Cardiac fibroblast (primary cell): ENCODE measurements at regions not wholly inside any gene's neighbourhood (a gene's known extent, or its start where the extent isn't known, plus 50 kb on each side); places are given as distances from the start of the nearest gene placed in this dataset.

Source experiments
- DNase-seq, 2 donors: peaks; one replicate each; pipeline versions ENCODE4 v3.0.0 to v3.0.0-alpha.2; 2010; ENCODE audit warnings: low read depth in 2 of 2
- H3K4me3 ChIP-seq, 2 donors: replicated peaks in 1 of 2; 1 replicate in 1 of 2; 2 replicates in 1 of 2; pipeline ENCODE4 v1.5.1; 2011; ENCODE audit warnings: low read depth in 2 of 2, low read length in 2 of 2, mild to moderate bottlenecking in 2 of 2, moderate library complexity in 1 of 2
- CTCF ChIP-seq: IDR thresholded peaks from one replicate; pipeline ENCODE4 v1.5.1; 2011; ENCODE audit warnings: low read depth, mild to moderate bottlenecking, low read length, inconsistent platforms

GRCh38 chr1:103170609-103171008 lies 62.3 kb upstream of the COL11A1 start:
- no peak for TF ChIP-seq CTCF
- no peak overlapping the region for H3K4me3 ChIP-seq
- DNase-seq, result peak; percentile 1 to 31

GRCh38 chr1:103162360-103162759 lies 54.0 kb upstream of the COL11A1 start:
- H3K4me3 ChIP-seq, result no peak overlapping the region
- no peak for DNase-seq
- no peak for TF ChIP-seq CTCF

GRCh38 chr1:103160281-103160680 lies 52.0 kb upstream of the COL11A1 start:
- TF ChIP-seq CTCF, result no peak
- no peak overlapping the region for H3K4me3 ChIP-seq
- DNase-seq, result no peak
